Keratinocyte (primary cell): ENCODE measurements at regions not wholly inside any gene's neighbourhood (a gene's known extent, or its start where the extent isn't known, plus 50 kb on each side); places are given as distances from the start of the nearest gene placed in this dataset.

Experiments used
- DNase-seq: peaks from one replicate; pipeline ENCODE4 v3.0.0-alpha.2; 2011; ENCODE audit warnings: low read depth, missing footprints, low spot score
- FAIRE-seq: peaks from 2 replicates; lab custom pipeline; 2011; peaks lifted over from hg19 to GRCh38; lab: Jason Lieb, UNC
- H2AFZ ChIP-seq: 2 replicates; pipeline ENCODE4 v1.6.0; 2012; ENCODE audit warnings: low read length, control low read depth, inconsistent platforms; ENCODE audit not compliant: control insufficient read depth
- H3K27ac ChIP-seq: 2 replicates; pipeline ENCODE4 v1.5.1; 2011; ENCODE audit warnings: low read length; ENCODE audit not compliant: control insufficient read depth, insufficient read depth
- H3K27me3 ChIP-seq: 3 replicates; pipeline ENCODE4 v1.6.0; 2011; ENCODE audit warnings: low read length; ENCODE audit not compliant: control insufficient read depth, insufficient read depth; ENCODE audit errors: extremely low read depth
- H3K36me3 ChIP-seq, 2 experiments: 2 replicates in 1 of 2; 3 replicates in 1 of 2; pipeline ENCODE4 v1.5.1; 2011; ENCODE audit warnings: low read length in 2 of 2, mild to moderate bottlenecking in 1 of 2; ENCODE audit not compliant: control insufficient read depth in 2 of 2, insufficient read depth in 2 of 2; ENCODE audit errors: extremely low read depth in 1 of 2
- H3K4me1 ChIP-seq: 3 replicates; pipeline ENCODE4 v1.5.1; 2011; ENCODE audit warnings: low read length; ENCODE audit not compliant: control insufficient read depth, insufficient read depth; ENCODE audit errors: extremely low read depth
- H3K4me2 ChIP-seq: 3 replicates; pipeline ENCODE4 v1.6.0; 2011; ENCODE audit warnings: low read depth, low read length; ENCODE audit not compliant: control insufficient read depth, insufficient read depth; ENCODE audit errors: extremely low read depth
- H3K4me3 ChIP-seq, 3 experiments: fragments of 200-600 bp in 1 of 3; sonication (generic) in 1 of 3; 2 replicates in 2 of 3; 3 replicates in 1 of 3; pipeline ENCODE4 v1.5.1; 2011 to 2016; ENCODE audit warnings: low read length in 3 of 3, mild to moderate bottlenecking in 3 of 3, control low read depth in 2 of 3, inconsistent platforms in 1 of 3, low read depth in 1 of 3, mixed read lengths in 1 of 3, mixed run types in 1 of 3, moderate library complexity in 1 of 3; ENCODE audit not compliant: control insufficient read depth in 2 of 3, insufficient read depth in 2 of 3; ENCODE audit errors: extremely low read depth in 1 of 3
- H3K79me2 ChIP-seq: 2 replicates; pipeline ENCODE4 v1.6.0; 2012; ENCODE audit warnings: low read length; ENCODE audit not compliant: control insufficient read depth, insufficient read depth
- H3K9ac ChIP-seq: 3 replicates; pipeline ENCODE4 v1.6.0; 2011; ENCODE audit warnings: low read length; ENCODE audit not compliant: control insufficient read depth, insufficient read depth; ENCODE audit errors: extremely low read depth
- H3K9me1 ChIP-seq: 3 replicates; pipeline ENCODE4 v1.6.0; 2011; ENCODE audit warnings: low read length; ENCODE audit not compliant: control insufficient read depth, insufficient read depth; ENCODE audit errors: extremely low read depth
- H3K9me3 ChIP-seq: 2 replicates; pipeline ENCODE4 v1.5.1; 2012; ENCODE audit warnings: low read depth, low read length; ENCODE audit not compliant: control insufficient read depth
- H4K20me1 ChIP-seq: 3 replicates; pipeline ENCODE4 v1.6.0; 2011; ENCODE audit warnings: low read length; ENCODE audit not compliant: control insufficient read depth, insufficient read depth; ENCODE audit errors: extremely low read depth
- CTCF ChIP-seq, 3 experiments: IDR thresholded peaks in 1 of 3; conservative IDR thresholded peaks in 1 of 3; optimal IDR thresholded peaks in 1 of 3; 2 replicates in 2 of 3; 3 replicates in 1 of 3; pipeline versions ENCODE3 to v1.5.1; 2011; ENCODE audit warnings: low read length in 3 of 3, mild to moderate bottlenecking in 3 of 3, moderate library complexity in 2 of 3, control low read depth in 1 of 3, inconsistent platforms in 1 of 3; ENCODE audit not compliant: insufficient read depth in 2 of 3; ENCODE audit errors: extremely low read depth in 1 of 3
- EZH2 ChIP-seq: IDR thresholded peaks from one replicate; pipeline ENCODE4 v1.6.1; 2012; ENCODE audit warnings: inconsistent platforms, mild to moderate bottlenecking, low read length, moderate library complexity
- dilution Hi-C: fragments of 300-500 bp; cut with MboI; formaldehyde crosslinking; loops from one replicate; pipeline ENCODE4 v1.7.0; 2020; ENCODE audit warnings: low sequenced_read_pairs; ENCODE audit not compliant: extremely low pct_ligation_motif_present

- Histone ChIP-seq H3K9me3 (no peaks in the 10 kb centered on the region), H3K4me3 (no peak overlapping the region), H3K27me3 (peaks cover 3% of the 10 kb centered on the region), H3K79me2 (no peaks in the 10 kb centered on the region), H3K4me2 (no peak overlapping the region), H3K27ac (no peak overlapping the region), H3K9me1 (no peaks in the 10 kb centered on the region), H3K4me1 (no peaks in the 10 kb centered on the region), H3K36me3 (no peaks in the 10 kb centered on the region), H4K20me1 (no peaks in the 10 kb centered on the region), H2AFZ (no peak overlapping the region), H3K9ac (no peak overlapping the region)
- TF ChIP-seq CTCF (optimal IDR thresholded peaks at IDR 0.05 in 1 of 3, IDR thresholded peaks at IDR 0.05 in 1 of 3, conservative IDR thresholded peaks at IDR 0.05 in 1 of 3; ENCODE audit: extremely low read depth in 1 of 3, insufficient read depth in 2 of 3, low read length in 3 of 3) (no peak), EZH2 (no peak)
- FAIRE-seq = no peak
- dilution Hi-C loops = loop anchor here (25.0 kb wide), 1 partner anchor 295 kb away; no protein-coding TSS in a partner anchor
- no peak for DNase-seq
Measured at GRCh38 chr2:177131858-177132257, 80.7 kb upstream of the HNRNPA3 start.

- dilution Hi-C loops = loop anchor here (25.0 kb wide), 1 partner anchor 302 kb away; no protein-coding TSS in a partner anchor
- H3K27me3 ChIP-seq = no peaks in the 10 kb centered on the region
- H3K36me3 ChIP-seq = no peaks in the 10 kb centered on the region
- no peaks in the 10 kb centered on the region for H3K9me1 ChIP-seq
- TF ChIP-seq EZH2 (no peak), CTCF (optimal IDR thresholded peaks at IDR 0.05 in 1 of 3, IDR thresholded peaks at IDR 0.05 in 1 of 3, conservative IDR thresholded peaks at IDR 0.05 in 1 of 3; ENCODE audit: extremely low read depth in 1 of 3, insufficient read depth in 2 of 3, low read length in 3 of 3) (no peak)
- no peaks in the 10 kb centered on the region for H4K20me1 ChIP-seq
- H3K9me3 ChIP-seq = no peaks in the 10 kb centered on the region
- no peak overlapping the region for H3K4me2 ChIP-seq
- H3K4me1 ChIP-seq = no peaks in the 10 kb centered on the region
- no peaks in the 10 kb centered on the region for H3K79me2 ChIP-seq
- DNase-seq (no peak), FAIRE-seq (no peak)
- H3K27ac ChIP-seq = no peak overlapping the region
- no peak overlapping the region for H3K4me3 ChIP-seq
- no peak overlapping the region for H3K9ac ChIP-seq
- H2AFZ ChIP-seq = no peak overlapping the region
Measured at GRCh38 chr2:177138823-177139222, 73.8 kb upstream of the HNRNPA3 start.
